GM21576 (cell line): ENCODE measurements at regions not wholly inside any gene's neighbourhood (a gene's known extent, or its start where the extent isn't known, plus 50 kb on each side); places are given as distances from the start of the nearest gene placed in this dataset.

Source experiments
- ATAC-seq: cut with Tn5 transposase; IDR thresholded peaks from one replicate; pipeline ENCODE4 v1.9.1; 2021; ENCODE audit warnings: mild to moderate bottlenecking, moderate library complexity; ENCODE audit not compliant: unreplicated experiment

GRCh38 chr20:16175322-16175961 lies 397.8 kb downstream of the KIF16B start:
- peak; percentile 68 for ATAC-seq

GRCh38 chr20:16174311-16174710 lies 398.9 kb downstream of the KIF16B start:
- no peak for ATAC-seq

- no peak for ATAC-seq
Observed at GRCh38 chr20:16173044-16173443, 400.2 kb downstream of the KIF16B start.

GRCh38 chr20:16171180-16171579 lies 402.1 kb downstream of the KIF16B start:
- ATAC-seq, result no peak

- ATAC-seq, result no peak
Observed at GRCh38 chr20:16170406-16170971, 402.8 kb downstream of the KIF16B start.

GRCh38 chr20:16167423-16168130 lies 405.7 kb downstream of the KIF16B start:
- no peak for ATAC-seq

- ATAC-seq, result no peak
Observed at GRCh38 chr20:16166737-16167136, 406.5 kb downstream of the KIF16B start.

- ATAC-seq, result peak; percentile 42
Observed at GRCh38 chr20:16158976-16159286, 414.3 kb downstream of the KIF16B start.

GRCh38 chr20:16158090-16158975 lies 414.9 kb downstream of the KIF16B start:
- peak; percentile 86 for ATAC-seq

GRCh38 chr20:16147916-16148315 lies 425.3 kb downstream of the KIF16B start:
- ATAC-seq, result no peak

- ATAC-seq, result no peak
Observed at GRCh38 chr20:16147216-16147615, 426.0 kb downstream of the KIF16B start.

GRCh38 chr20:16145919-16146318 lies 427.3 kb downstream of the KIF16B start:
- no peak for ATAC-seq

- no peak for ATAC-seq
Observed at GRCh38 chr20:16143596-16143995, 429.7 kb downstream of the KIF16B start.

- ATAC-seq, result no peak
Observed at GRCh38 chr20:16135630-16136029, 437.6 kb downstream of the KIF16B start.

GRCh38 chr20:16132036-16132798 lies 441.0 kb downstream of the KIF16B start:
- ATAC-seq, result no peak

GRCh38 chr20:16129411-16129810 lies 443.8 kb downstream of the KIF16B start:
- no peak for ATAC-seq

GRCh38 chr20:16128538-16129106 lies 444.6 kb downstream of the KIF16B start:
- ATAC-seq, result no peak

GRCh38 chr20:16125816-16126215 lies 447.4 kb downstream of the KIF16B start:
- ATAC-seq, result no peak

- no peak for ATAC-seq
Observed at GRCh38 chr20:16124911-16125776, 448.1 kb downstream of the KIF16B start.
